ENCODE measurements at regions not wholly inside any gene's neighbourhood (a gene's known extent, or its start where the extent isn't known, plus 50 kb on each side); places are given as distances from the start of the nearest gene placed in this dataset.

DNA sequence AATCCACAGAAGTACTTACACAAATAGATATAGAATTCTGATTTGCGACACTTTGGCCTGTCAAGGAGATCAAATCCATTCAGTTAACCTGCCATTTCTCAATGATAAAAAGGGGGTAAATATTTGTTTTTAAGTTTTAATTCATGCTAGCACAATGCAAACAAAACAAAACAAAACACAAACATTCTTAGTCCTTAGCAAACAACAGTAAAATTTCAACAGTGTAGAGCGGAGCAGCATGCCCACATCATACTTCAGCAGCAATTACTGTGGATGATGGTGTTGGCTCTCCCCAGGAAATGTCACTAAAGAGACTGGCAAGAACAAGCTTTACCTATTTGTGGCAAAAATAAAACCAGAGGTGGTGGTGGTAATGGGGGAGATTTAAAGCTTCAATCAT is 625.2 kb upstream of the PCDH20 start:
- H3K27ac ChIP-seq, result no peak overlapping the region

DNA sequence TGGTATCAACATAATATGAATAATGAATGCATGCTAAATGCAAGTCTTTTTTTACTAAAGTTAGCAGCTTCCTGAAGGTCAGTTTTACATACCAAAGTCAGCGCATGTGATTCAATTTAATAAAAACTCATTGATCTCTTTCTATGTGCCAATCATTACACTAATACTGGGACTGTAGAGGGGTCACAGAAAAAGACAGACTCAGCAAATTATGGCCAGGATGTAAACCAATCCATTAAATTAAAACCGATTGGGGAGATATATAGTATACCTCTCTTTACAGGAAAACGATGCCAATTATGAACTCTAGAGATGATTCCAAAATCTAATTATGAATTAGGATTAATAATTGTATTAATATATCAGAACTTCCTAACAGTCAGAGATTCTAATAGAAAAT is 624.4 kb upstream of the PCDH20 start:
- Histone ChIP-seq H3K27me3 (ENCODE audit: control insufficient read depth, insufficient read depth, low read length) (no peaks in the 10 kb centered on the region), H2AFZ (no peak overlapping the region), H3K79me2 (no peaks in the 10 kb centered on the region), H3K4me1 (no peaks in the 10 kb centered on the region), H3K4me2 (ENCODE audit: low read length) (no peak overlapping the region), H3K9ac (no peak overlapping the region), H3K36me3 (ENCODE audit: control insufficient read depth, insufficient read depth, low read length) (no peaks in the 10 kb centered on the region), H3K4me3 (ENCODE audit: low read depth, low read length) (no peak overlapping the region), H3K9me3 (ENCODE audit: control insufficient read depth, low read length) (no peaks in the 10 kb centered on the region), H3K27ac (no peak overlapping the region)
- TF ChIP-seq CTCF (IDR thresholded peaks at IDR 0.05), result no peak

More for the DNA sequence above, 625.2 kb upstream of the PCDH20 start:
- Histone ChIP-seq H3K36me3 (ENCODE audit: control insufficient read depth, insufficient read depth, low read length) (no peaks in the 10 kb centered on the region), H3K4me2 (ENCODE audit: low read length) (no peak overlapping the region), H3K4me3 (ENCODE audit: low read depth, low read length) (no peak overlapping the region), H3K79me2 (no peaks in the 10 kb centered on the region), H2AFZ (no peak overlapping the region), H3K9me3 (ENCODE audit: control insufficient read depth, low read length) (no peaks in the 10 kb centered on the region), H3K9ac (no peak overlapping the region), H3K27me3 (ENCODE audit: control insufficient read depth, insufficient read depth, low read length) (no peaks in the 10 kb centered on the region), H3K4me1 (no peaks in the 10 kb centered on the region)
- no peak for TF ChIP-seq CTCF (IDR thresholded peaks at IDR 0.05)

DNA sequence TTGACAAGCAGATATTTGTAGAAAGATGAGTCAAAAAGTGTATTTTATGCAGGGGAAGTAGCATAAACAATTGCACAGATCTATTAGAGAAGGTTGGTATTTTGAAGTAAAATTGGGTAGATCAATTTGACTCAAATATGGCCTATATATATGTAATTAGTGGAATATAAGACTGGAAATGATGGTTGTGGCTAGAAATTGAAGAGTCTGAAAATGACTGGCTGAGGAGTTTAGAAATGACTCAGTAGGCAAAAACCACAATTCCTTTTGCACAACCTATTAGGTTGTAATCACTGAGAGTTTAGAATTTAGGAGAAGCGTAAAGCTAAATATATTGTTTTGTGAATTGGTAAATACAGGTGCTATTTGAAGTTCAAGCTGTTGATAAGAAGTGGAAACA is 622.6 kb upstream of the PCDH20 start:
- TF ChIP-seq CTCF (IDR thresholded peaks at IDR 0.05), result no peak
- Histone ChIP-seq H3K4me1 (no peaks in the 10 kb centered on the region), H3K27me3 (ENCODE audit: control insufficient read depth, insufficient read depth, low read length) (no peaks in the 10 kb centered on the region), H3K79me2 (no peaks in the 10 kb centered on the region), H3K4me3 (ENCODE audit: low read depth, low read length) (no peak overlapping the region), H3K9me3 (ENCODE audit: control insufficient read depth, low read length) (no peaks in the 10 kb centered on the region), H3K27ac (no peak overlapping the region), H2AFZ (no peak overlapping the region), H3K36me3 (ENCODE audit: control insufficient read depth, insufficient read depth, low read length) (no peaks in the 10 kb centered on the region), H3K9ac (no peak overlapping the region), H3K4me2 (ENCODE audit: low read length) (no peak overlapping the region)

GRCh38 chr13:62035981-62036380 is 620.3 kb upstream of the PCDH20 start:
- no peak overlapping the region for H3K27ac ChIP-seq
- no peaks in the 10 kb centered on the region for H3K27me3 ChIP-seq (ENCODE audit: control insufficient read depth, insufficient read depth, low read length)
- no peaks in the 10 kb centered on the region for H3K9me3 ChIP-seq (ENCODE audit: control insufficient read depth, low read length)
- no peak for TF ChIP-seq CTCF (IDR thresholded peaks at IDR 0.05)
- H3K4me3 ChIP-seq (ENCODE audit: low read depth, low read length), result no peak overlapping the region
- no peaks in the 10 kb centered on the region for H3K79me2 ChIP-seq
- H3K4me2 ChIP-seq (ENCODE audit: low read length), result no peak overlapping the region
- no peak overlapping the region for H3K9ac ChIP-seq
- no peak overlapping the region for H2AFZ ChIP-seq
- H3K4me1 ChIP-seq, result no peaks in the 10 kb centered on the region
- H3K36me3 ChIP-seq (ENCODE audit: control insufficient read depth, insufficient read depth, low read length), result no peaks in the 10 kb centered on the region

GRCh38 chr13:62033934-62034333 is 618.3 kb upstream of the PCDH20 start:
- Histone ChIP-seq H3K4me1 (no peaks in the 10 kb centered on the region), H3K9me3 (ENCODE audit: control insufficient read depth, low read length) (no peaks in the 10 kb centered on the region), H3K27ac (no peak overlapping the region), H3K36me3 (ENCODE audit: control insufficient read depth, insufficient read depth, low read length) (no peaks in the 10 kb centered on the region), H3K79me2 (no peaks in the 10 kb centered on the region), H3K9ac (no peak overlapping the region), H3K27me3 (ENCODE audit: control insufficient read depth, insufficient read depth, low read length) (no peaks in the 10 kb centered on the region), H3K4me2 (ENCODE audit: low read length) (no peak overlapping the region), H2AFZ (no peak overlapping the region), H3K4me3 (ENCODE audit: low read depth, low read length) (no peak overlapping the region)
- no peak for TF ChIP-seq CTCF (IDR thresholded peaks at IDR 0.05)

Measured in parathyroid adenoma (tissue), 2 donors.